Breast epithelium (tissue), 4 donors: ENCODE measurements at regions not wholly inside any gene's neighbourhood (a gene's known extent, or its start where the extent isn't known, plus 50 kb on each side); places are given as distances from the start of the nearest gene placed in this dataset.

ENCODE experiments used
- DNase-seq, 2 donors: peaks; one replicate each; pipeline ENCODE4 v3.0.0-alpha.2; 2019; ENCODE audit warnings: low spot score in 2 of 2
- H3K27ac ChIP-seq, 2 donors: fragments of 200-600 bp; sonication (generic) in 1 of 2; one replicate each; pipeline ENCODE4 v1.5.1; 2016 to 2019; ENCODE audit warnings: mild to moderate bottlenecking in 1 of 2
- H3K27me3 ChIP-seq, 2 donors: fragments of 200-600 bp; sonication (generic) in 1 of 2; one replicate each; pipeline versions ENCODE4 v1.5.1 to v1.6.0; 2017 to 2019; ENCODE audit warnings: control low read depth in 1 of 2, mild to moderate bottlenecking in 1 of 2
- H3K36me3 ChIP-seq: fragments of 200-600 bp; one replicate; pipeline ENCODE4 v1.5.1; 2019
- H3K4me1 ChIP-seq, 2 donors: fragments of 200-600 bp; sonication (generic); one replicate each; pipeline ENCODE4 v1.5.1; 2016 to 2019; ENCODE audit warnings: control low read depth in 1 of 2
- H3K4me3 ChIP-seq, 3 donors: fragments of 200-600 bp; sonication (generic); 1 replicate in 2 of 3; 2 replicates in 1 of 3; pipeline ENCODE4 v1.5.1; 2016 to 2019; ENCODE audit warnings: mild to moderate bottlenecking in 3 of 3, moderate library complexity in 2 of 3
- H3K9me3 ChIP-seq, 2 donors: fragments of 200-600 bp; sonication (generic) in 1 of 2; one replicate each; pipeline ENCODE4 v1.5.1; 2016 to 2019; ENCODE audit warnings: control low read depth in 1 of 2
- POLR2A ChIP-seq: fragments of 450-650 bp; IDR thresholded peaks from one replicate; pipeline ENCODE4 v1.6.1; 2016; ENCODE audit warnings: antibody characterized with exemption, mild to moderate bottlenecking, moderate library complexity
- POLR2AphosphoS5 ChIP-seq, 3 donors: sonication (generic); formaldehyde crosslinking; IDR thresholded peaks; one replicate each; pipeline ENCODE4 v1.6.1; 2017; ENCODE audit warnings: antibody characterized with exemption in 3 of 3
- intact Hi-C: fragments of 100-400 bp; cut with DNase I; formaldehyde crosslinking; loops from one replicate; pipeline ENCODE4 v1.15.1; 2023; ENCODE audit warnings: low total_unique reads
- TF ChIP-seq, protein P1 (sequence below), 3 donors: fragments of 450-650 bp; IDR thresholded peaks; one replicate each; pipeline ENCODE4 v1.5.1; 2016 to 2017; ENCODE audit warnings: antibody characterized with exemption in 3 of 3, mild to moderate bottlenecking in 3 of 3, moderate library complexity in 3 of 3

- H3K9me3 ChIP-seq = no peaks in the 10 kb centered on the region
- TF ChIP-seq POLR2A = no peak
- TF ChIP-seq POLR2AphosphoS5 (IDR thresholded peaks at IDR 0.05) = no peak
- TF ChIP-seq, protein P1, sequence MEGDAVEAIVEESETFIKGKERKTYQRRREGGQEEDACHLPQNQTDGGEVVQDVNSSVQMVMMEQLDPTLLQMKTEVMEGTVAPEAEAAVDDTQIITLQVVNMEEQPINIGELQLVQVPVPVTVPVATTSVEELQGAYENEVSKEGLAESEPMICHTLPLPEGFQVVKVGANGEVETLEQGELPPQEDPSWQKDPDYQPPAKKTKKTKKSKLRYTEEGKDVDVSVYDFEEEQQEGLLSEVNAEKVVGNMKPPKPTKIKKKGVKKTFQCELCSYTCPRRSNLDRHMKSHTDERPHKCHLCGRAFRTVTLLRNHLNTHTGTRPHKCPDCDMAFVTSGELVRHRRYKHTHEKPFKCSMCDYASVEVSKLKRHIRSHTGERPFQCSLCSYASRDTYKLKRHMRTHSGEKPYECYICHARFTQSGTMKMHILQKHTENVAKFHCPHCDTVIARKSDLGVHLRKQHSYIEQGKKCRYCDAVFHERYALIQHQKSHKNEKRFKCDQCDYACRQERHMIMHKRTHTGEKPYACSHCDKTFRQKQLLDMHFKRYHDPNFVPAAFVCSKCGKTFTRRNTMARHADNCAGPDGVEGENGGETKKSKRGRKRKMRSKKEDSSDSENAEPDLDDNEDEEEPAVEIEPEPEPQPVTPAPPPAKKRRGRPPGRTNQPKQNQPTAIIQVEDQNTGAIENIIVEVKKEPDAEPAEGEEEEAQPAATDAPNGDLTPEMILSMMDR (IDR thresholded peaks at IDR 0.05) = no peak
- no peaks in the 10 kb centered on the region for H3K36me3 ChIP-seq
- H3K4me1 ChIP-seq = no peaks in the 10 kb centered on the region
- intact Hi-C loops = no loop called here
- H3K4me3 ChIP-seq = no peak overlapping the region
- DNase-seq = no peak
- no peaks in the 10 kb centered on the region for H3K27me3 ChIP-seq
- H3K27ac ChIP-seq = no peak overlapping the region
These were observed 386.6 kb upstream of the THBS1 start for GRCh38 chr15:39194106-39194830.

DNA sequence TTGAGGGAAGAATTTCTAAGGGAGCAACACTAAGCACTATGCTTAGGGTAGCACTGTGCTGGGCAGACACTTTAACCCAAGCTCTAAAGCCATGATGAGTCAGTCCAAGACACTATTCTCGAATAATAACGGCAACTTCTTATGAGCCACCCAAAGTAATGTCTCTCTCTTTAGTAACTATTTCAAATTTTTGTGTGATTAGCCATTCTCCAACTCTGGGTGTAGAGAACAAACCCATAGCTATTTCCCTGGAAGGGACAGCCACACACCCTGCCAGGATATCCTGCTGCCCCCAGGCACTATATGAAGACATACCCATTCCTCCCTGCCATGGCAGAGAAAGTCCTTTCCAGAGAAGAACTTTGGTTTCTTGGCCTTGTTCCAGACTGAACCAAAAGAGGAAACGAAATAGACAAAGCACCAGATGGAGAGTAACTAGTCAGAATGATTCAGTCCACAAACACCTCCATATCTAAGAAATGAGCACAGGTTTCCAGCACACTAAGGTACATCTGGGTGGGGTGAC lies 384.9 kb upstream of the THBS1 start:
- DNase-seq = peak in 1 of 2 donors; percentile 54
- TF ChIP-seq, protein P1 (IDR thresholded peaks at IDR 0.05) = no peak
- TF ChIP-seq POLR2AphosphoS5 (IDR thresholded peaks at IDR 0.05) (no peak), POLR2A (no peak)
- intact Hi-C loops = no loop called here
- Histone ChIP-seq H3K4me1 (no peaks in the 10 kb centered on the region), H3K36me3 (no peaks in the 10 kb centered on the region), H3K9me3 (no peaks in the 10 kb centered on the region), H3K27ac (no peak overlapping the region), H3K27me3 (no peaks in the 10 kb centered on the region), H3K4me3 (no peak overlapping the region)

DNA sequence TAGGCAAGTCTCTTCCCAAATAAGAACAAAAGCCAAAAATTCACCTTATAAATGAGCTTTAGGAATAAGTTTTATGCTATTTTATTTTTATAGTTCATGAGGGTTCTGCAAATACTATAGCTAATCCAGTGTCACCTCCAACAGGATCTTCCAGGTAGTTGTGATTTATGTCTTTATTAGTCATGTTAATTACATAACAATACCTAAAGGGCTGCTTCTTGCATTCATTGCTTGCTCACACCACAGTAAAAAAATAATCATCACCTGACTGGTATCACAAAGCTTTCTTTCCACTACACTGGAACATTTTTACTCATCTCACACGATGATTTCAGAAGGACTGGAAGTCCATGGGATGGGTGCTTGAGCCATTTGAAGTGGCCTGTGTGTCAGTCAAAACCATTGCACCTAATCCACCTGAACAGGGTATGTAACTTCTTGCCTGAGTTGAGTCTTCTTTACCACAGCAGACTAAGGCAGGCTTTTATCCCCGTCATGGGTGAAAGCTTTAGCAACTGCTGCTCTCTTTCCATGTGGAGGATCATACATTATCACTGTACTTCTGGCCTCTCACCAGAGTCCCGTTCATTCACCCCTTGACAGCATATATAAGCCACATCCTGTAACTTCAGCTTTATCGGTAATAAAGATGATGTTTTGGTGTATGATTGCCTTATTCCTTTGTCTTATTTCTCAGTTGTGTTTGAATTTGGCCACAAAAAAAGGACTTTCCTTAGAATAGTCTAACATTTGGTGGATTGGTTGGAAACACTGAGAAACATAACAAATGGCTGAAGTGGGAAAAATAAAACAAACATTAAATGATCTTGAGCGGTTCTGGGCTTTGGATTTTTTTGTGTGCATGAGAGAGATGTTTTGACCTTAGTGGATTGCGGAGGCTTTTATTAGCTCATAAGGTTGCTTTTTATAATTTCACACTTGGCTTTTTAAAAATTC lies 382.6 kb upstream of the THBS1 start:
- Histone ChIP-seq H3K27me3 (no peaks in the 10 kb centered on the region), H3K4me3 (no peak overlapping the region), H3K27ac (no peak overlapping the region), H3K9me3 (no peaks in the 10 kb centered on the region), H3K4me1 (no peaks in the 10 kb centered on the region), H3K36me3 (no peaks in the 10 kb centered on the region)
- DNase-seq = no peak
- intact Hi-C loops = no loop called here
- no peak for TF ChIP-seq POLR2AphosphoS5 (IDR thresholded peaks at IDR 0.05)
- no peak for TF ChIP-seq POLR2A
- TF ChIP-seq, protein P1 (IDR thresholded peaks at IDR 0.05) = no peak

DNA sequence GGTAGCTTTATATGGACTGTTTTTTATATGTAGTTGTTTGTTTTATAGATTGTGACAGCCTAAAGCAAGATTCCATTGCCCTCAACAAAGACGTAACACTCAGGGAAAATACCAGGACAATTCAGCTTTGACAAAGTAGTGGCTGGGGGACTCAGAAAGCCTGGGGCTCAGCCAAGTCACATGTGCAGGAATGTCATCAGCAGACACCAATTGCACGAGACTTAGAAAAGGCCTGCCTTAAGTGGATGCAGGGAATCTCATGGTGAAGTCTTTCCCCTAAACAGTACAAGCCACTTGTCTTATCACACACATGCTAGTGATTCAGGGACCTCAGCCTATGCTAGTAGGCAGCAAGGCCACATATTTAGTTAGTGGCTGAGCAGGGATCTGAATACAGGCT lies 381.8 kb upstream of the THBS1 start:
- no peak overlapping the region for H3K4me3 ChIP-seq
- no peaks in the 10 kb centered on the region for H3K36me3 ChIP-seq
- no peak overlapping the region for H3K27ac ChIP-seq
- intact Hi-C loops = no loop called here
- H3K27me3 ChIP-seq = no peaks in the 10 kb centered on the region
- H3K9me3 ChIP-seq = no peaks in the 10 kb centered on the region
- H3K4me1 ChIP-seq = no peaks in the 10 kb centered on the region
- no peak for TF ChIP-seq POLR2AphosphoS5 (IDR thresholded peaks at IDR 0.05)
- TF ChIP-seq, protein P1 (IDR thresholded peaks at IDR 0.05) = no peak
- no peak for TF ChIP-seq POLR2A
- no peak for DNase-seq

- H3K36me3 ChIP-seq = no peaks in the 10 kb centered on the region
- H3K27me3 ChIP-seq = no peaks in the 10 kb centered on the region
- TF ChIP-seq POLR2A (no peak), POLR2AphosphoS5 (IDR thresholded peaks at IDR 0.05) (no peak)
- TF ChIP-seq, protein P1 (IDR thresholded peaks at IDR 0.05) = no peak
- no peaks in the 10 kb centered on the region for H3K4me1 ChIP-seq
- H3K27ac ChIP-seq = no peak overlapping the region
- intact Hi-C loops = no loop called here
- H3K4me3 ChIP-seq = no peak overlapping the region
- H3K9me3 ChIP-seq = no peaks in the 10 kb centered on the region
- no peak for DNase-seq
These were observed 380.3 kb upstream of the THBS1 start for GRCh38 chr15:39200586-39200985.
